GM21723 (cell line): ENCODE measurements at regions not wholly inside any gene's neighbourhood (a gene's known extent, or its start where the extent isn't known, plus 50 kb on each side); places are given as distances from the start of the nearest gene placed in this dataset.
"Not testable (repeated sequence)": the region's sequence is repeated elsewhere in the genome, so short reads cannot be mapped to it uniquely, and the experiment has no call there.

ENCODE experiments used
- ATAC-seq: cut with Tn5 transposase; IDR thresholded peaks from one replicate; pipeline ENCODE4 v1.9.1; 2021; ENCODE audit warnings: mild to moderate bottlenecking, moderate library complexity; ENCODE audit not compliant: unreplicated experiment

DNA sequence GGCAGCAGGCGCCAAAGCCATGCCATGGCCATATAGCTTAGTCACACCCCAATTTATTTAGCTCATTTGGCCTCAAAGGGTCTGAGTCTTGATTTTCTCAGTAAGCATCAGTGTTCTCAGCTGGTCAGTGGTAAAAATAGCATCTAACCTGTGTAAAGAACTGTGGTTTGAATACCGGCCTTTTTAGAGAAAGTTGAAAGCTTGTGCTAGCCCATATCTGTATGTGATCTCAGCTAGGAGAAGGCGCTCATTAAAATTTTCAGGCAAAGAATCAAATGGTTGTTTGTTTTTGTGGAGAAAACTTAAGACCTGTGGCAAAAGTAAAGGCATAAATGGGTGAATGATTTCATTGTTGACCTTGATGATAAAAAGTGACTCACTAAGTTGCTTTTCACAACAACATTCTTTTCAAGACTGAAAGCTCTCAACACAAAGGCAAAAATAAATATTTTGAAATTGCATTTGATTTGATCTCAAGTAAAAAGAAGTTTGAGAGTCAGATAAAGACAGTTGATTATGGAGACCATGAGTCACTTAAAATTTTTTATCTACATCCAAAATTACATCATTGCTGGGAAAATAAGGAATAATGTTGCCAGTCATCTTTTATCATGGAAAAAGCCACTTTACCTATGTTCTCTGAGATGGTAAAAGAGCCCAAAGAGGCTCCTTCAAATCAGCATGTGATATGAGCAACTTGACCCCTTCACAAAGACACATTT is 128.5 kb upstream of the RGS6 start:
- ATAC-seq: no peak

DNA sequence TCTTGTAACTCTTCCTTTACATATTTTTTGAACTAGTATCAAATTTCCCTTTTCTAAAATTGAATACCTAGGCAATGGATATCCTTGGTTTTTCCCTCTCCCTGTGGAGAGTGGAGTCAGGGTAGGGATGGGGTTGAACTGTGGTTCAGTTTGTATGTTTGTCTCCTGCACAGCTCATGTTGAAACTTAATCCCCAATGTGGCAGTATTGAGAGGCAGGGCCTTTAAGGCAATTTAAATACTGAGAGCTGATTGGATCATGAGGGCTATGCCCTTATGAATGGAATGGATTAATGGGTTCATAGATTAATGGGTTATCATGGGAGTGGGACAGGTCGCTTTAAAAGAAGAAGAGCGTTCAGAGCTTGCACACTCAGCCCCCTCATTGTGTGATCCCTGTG is 127.2 kb upstream of the RGS6 start:
- no peak for ATAC-seq

DNA sequence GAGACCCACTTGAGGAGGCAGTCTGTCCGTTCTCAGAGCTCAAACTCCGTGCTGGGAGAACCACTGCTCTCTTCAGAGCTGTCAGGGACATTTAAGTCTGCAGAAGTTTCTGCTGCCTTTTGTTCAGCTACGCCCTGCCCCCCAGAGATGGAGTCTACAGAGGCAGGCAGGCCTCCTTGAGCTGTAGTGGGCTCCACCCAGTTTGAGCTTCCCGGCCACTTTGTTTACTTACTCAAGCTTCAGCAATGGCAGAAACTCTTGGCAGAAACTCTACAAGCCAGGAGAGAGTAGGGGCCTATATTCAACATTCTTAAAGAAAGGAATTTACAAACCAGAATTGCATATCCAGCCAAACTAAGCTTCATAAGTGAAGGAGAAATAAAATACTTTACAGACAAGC is 125.2 kb upstream of the RGS6 start:
- ATAC-seq: not testable (repeated sequence)

DNA sequence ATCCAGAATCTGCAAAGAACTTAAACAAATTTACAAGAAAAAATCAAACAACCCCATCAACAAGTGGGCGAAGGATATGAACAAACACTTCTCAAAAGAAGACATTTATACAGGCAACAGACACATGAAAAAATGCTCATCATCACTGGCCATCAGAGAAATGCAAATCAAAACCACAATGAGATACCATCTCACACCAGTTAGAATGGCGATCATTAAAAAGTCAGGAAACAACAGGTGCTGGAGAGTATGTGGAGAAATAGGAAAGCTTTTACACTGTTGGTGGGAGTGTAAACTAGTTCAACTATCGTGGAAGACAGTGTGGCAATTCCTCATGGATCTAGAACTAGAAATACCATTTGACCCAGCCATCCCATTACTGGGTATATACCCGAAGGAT is 121.4 kb upstream of the RGS6 start:
- ATAC-seq: not testable (repeated sequence)

DNA sequence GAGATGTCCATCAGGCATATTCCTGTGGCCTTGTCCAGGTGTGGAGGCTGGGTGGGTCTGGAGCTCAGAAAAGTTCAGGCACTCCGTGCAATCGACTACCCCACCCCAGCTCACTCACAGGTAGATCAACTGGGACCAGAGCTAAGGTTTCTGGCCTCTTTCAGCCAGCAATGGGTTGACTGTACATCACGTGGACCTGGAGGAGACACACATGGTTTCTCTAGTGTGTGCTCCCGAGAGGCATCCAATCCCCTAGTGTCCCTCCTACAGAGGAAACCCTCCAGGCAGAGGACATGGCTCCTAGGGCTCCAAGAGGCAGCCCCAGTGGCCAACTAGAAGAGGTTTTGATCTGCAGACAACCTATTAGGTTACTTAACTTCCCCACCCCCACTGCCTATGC is 119.5 kb upstream of the RGS6 start:
- ATAC-seq: no peak

DNA sequence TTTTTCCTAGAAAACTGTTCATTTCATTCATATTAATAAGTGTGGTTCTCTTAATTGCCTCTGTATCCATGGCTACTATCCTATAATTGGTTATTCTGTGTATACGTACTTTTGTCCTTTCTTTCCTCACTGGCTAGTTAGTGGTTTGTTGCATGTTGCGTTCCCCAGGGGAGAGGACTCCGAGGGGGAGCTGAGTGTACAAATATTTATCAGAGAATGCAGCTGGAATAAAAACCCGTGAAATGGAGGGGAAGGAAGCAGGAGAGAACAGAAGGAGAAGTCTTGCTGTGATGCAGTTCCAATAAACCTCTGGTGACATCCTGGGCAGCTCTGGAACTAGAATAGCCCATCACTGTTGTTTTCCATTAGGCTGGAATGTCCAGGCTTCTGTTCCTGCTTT is 117.1 kb upstream of the RGS6 start:
- ATAC-seq: no peak

DNA sequence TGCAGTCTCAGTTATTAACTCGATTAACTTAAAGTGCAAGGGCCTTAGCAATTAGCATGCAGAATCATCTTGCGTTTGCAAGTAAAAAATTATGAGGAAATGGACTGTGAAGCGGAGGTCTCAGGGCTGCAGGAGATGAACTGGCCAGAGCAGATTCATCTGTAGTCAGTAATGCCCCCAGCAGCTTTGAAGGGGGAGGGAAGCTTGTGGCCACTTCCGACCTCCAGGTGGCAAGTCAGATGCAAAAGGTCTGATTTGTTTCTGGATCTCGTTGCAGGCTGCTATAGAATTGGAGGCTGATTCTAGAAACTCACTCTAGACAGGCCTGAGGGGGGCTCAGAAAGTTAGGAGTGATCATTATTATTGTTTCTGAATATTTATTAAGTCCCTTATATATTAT is 107.4 kb upstream of the RGS6 start:
- ATAC-seq: no peak

DNA sequence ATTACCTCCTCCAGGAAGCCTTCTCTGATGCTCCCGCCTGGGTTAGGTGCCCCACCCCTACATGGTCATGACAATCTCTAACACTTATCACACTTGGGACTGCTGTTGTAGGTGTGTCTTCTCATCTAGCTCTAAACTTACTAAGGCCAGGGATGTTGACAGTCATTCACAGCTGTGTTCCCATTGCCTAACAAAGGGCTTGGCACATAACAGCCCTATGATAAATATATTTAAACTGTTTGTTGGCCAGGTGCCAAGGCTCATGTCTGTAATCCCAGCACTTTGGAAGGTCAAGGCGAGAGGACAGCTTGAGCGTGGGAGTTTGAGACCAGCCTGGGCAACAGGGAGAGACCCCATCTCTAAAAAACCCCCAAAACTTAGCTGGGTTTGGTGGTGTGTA is 98.8 kb upstream of the RGS6 start:
- ATAC-seq: no peak

DNA sequence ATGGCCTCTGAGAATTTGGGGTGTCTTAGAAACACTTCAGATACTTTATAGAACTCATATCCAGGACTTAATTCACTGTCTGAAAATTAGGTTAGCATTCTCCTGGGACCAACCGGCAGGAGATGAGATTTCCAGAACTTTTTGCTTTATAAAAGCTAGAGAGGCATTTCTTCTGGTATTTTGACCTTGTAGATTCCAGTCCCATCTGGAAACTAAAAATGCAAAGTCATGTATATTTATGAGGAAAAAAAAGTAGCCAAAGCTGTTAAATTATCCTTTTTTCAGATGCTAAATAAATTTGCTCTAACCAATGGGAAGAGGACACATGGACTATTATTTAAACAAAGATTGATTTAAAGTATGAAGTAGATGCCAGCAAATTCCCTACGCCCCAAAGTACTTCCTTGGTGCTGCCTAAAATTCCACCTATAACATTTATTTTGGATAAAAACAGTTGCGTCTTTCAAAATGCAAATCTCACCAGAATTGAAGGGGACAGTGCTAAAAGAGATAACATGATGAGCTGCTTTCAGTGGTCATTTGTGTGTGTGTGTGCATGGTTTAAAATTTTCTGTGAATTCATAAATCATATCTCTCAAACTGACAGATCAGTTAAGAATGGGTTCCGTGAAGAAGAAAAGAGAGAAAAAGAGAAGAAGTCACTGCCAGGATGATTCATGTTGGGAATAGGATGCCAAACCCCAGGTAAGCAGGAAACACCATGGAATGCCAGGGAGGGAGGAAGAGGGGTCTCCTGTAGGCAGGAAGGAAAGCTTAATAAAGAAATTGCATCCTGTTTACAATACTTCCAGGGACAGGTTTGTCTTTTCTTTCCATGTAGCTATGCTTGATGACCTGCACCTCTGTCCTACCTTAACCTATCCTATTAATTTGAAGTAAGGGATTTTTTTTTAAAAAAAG is 97.7 kb upstream of the RGS6 start:
- ATAC-seq: no peak

DNA sequence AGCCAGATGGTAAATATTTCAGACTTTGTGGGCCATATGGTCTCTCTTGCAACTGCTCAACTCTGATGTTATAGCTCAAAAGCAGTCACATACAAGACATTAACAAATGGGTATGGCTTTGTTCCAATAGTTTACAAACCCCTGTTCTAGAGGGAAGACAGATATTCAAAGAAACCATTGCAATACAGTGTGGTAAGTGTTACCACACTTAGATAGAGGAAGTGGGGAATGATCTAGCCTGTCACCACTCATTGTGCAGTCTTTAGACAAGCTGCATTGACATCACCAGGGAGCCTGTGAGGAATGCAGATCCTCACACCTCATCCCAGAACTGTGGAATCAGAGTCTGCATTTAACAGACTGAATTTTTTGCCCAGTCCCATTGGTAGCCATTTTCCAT is 80.0 kb upstream of the RGS6 start:
- no peak for ATAC-seq

DNA sequence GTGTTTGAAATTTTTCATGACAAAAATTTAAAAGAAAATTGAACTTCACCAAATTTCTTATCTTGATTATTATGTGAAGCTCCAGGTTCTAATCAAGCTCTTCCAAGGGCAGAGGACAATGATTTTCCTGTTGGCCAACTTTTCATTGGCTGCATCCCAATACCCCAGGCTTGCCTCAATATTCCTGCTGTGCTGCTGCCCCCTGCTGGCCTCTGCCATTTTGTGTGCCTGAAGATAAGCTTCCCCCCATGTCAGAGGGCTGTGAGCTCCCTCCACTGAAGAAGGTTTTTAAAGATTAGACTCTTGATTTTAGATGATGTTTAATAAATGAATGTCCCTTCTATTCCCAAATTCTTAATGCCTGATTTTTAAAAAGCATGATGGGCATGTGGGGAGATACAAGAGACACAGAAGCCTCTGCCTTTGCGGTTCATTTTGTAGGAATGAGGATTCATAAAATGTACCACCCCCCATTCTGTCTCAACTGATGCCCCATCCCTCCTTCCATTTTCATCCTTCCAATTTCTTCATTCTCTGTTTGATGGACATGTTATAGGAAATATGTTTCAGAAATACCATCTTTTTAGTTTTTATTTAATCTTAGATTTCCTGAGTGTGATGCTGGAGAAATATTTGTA is 76.7 kb upstream of the RGS6 start:
- no peak for ATAC-seq

DNA sequence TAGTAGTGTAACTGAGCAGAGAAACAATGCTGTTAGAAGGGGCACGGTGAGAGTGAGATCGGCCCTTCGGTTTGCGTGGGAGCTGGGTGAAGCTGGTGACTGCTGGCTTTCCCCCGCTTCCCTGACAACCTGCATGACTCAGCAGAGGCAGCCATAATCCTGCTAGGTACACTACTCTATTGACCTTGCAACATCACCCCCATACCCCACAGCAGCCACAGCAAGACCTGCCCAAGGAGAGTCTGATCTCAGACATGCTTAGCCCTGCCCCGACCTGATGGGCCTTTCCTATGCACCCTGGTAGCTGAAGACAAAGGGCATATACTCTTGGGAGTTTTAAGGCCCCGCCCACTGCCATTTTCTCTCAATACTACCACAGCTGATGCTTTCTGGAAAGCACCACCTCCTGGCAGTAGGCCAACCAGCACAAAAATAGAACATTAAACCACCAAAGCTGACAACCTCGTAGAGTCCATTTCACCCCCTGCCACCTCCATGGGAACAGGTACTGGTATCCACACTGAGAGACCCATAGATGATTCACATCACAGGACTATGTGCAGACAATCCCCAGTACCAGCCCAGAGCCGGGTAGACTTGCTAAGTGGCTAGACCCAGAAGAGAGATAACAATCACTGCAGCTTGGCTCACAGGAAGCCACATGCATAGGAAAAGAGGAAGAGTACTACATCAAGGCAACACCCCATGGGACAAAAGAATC is 75.9 kb upstream of the RGS6 start:
- ATAC-seq: no peak

DNA sequence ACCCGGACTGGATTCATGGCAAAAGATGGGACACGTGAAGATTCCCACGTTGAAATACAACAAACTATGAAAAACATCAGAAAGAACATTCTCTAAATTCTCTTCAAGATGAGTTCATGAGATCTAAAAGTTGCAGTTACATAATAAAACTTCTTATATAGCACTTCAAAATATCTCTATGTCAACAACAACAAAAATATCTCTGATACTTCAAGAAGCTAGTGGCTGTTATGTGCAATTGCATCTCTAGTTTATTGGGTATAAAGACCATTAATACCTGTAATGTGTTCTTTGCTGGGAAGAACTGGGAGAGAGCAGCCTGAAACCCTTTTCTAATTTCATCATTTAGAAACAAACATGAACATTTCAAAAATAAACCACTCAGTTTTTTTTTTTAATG is 69.2 kb upstream of the RGS6 start:
- ATAC-seq: no peak

DNA sequence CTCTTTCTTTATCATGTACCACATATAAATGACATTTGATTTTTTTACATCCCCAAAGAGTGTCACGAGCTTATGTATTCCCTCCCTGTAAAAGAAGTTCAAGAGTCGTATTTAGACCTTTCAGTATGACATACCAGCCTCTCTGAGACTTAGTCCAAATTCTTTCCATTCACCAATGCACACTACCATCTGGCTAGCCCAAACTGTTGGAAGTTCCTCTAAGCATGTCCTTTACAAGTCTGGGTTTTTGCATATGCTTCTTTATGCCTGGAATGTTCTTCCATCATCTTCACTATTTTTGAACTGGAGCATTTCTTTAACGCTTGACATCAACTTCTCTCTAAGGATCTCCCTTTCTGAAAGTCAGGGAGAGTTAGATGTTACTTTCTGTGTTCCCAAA is 68.5 kb upstream of the RGS6 start:
- ATAC-seq: no peak
